KG1 (cell line): ENCODE measurements at regions not wholly inside any gene's neighbourhood (a gene's known extent, or its start where the extent isn't known, plus 50 kb on each side); places are given as distances from the start of the nearest gene placed in this dataset.

ENCODE experiments used
- DNase-seq: peaks from one replicate; lab custom pipeline; 2025; lab: John Stamatoyannopoulos, UW

DNA sequence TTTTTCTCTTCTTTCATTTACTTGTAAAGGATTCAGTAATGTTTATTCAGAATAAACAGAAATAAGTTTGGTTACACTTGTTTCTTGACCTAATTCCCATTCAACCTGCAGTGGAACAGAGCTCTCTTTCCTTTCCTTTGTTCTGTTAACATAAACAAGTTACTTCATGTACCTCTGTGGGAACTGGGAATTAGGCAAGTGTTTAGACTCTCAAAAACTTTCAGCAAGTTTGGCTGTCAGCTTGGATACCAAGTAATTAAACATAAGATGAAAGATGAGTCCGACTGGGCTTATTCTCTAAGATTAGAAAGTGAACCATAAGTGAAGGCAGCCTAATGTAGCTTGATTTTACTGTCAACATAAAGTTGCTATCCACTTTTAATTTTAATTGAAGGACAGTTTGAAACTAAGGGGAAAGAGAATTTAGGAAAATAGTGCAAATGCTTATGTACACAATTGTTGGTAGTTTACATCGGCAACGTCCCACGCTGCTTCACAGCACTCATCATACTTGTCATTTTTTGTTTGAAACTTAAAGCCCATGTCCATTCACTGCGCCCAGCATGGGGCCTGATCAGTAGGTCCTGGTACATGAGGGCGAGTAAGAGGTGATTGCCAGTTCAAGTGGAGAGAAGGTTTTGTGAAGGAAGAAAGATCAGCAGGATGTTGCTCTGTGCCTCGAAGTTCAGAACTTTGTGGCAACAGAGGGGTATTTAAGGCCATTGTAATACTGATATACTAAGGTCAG lies 113.0 kb downstream of the PLEKHG1 start:
- DNase-seq, result no peak

DNA sequence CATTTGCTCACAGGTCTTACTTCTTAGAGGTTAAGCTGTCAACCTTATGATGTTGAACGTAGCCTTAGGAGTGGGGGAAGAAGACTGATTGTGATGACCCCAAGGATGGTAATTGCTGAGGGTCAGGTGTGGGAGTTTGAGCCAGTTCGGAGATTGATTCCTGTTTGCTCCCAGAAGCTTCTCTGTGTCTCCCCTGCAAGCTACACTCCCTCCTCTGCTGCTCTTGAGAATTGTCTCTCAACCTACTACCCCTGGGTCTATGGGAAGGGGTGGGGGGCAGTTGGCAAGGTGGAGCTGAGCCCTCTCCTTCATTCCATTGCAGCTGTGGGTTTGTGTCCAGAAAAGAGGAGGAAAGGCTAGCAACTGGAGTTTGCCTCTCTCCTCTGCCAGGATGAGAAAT lies 113.8 kb downstream of the PLEKHG1 start:
- no peak for DNase-seq

DNA sequence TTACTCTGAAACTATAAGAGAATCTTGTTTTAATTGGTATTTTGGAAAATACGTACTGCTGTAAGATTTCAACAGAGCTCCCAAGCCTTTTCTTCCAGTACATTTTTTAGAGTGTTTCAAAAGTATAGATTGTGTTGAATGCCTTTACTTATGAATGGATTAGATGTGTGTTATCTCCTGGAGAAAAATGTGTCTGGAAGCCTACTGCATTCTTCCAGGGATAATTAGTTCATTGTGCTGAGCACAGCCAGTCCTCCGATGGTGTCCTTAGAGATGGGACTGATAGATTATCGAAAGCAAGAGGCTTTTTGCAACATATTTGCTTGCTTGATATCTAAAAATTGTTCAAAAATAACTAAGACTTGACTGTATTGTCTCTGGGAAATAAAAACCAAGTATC lies 114.2 kb downstream of the PLEKHG1 start:
- no peak for DNase-seq

DNA sequence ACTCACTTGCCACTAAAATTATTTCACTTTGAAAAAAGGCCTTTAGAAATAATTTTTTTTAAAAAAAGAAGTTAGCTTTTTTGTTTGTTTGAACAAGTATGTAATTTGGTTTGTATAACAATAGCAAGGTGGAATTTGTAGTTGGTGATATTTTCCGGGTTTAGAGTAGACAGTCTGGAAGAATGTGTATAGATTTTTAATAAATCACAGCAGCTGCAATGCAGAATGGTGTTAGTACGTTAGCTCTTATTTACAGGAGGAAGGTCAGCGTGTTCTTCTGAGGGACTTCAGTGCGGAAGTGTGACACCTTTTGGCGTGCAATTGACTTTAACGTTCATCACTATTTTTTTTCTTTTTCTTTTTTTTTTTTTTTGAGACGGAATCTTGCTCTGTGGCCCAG lies 115.4 kb downstream of the PLEKHG1 start:
- DNase-seq, result no peak

DNA sequence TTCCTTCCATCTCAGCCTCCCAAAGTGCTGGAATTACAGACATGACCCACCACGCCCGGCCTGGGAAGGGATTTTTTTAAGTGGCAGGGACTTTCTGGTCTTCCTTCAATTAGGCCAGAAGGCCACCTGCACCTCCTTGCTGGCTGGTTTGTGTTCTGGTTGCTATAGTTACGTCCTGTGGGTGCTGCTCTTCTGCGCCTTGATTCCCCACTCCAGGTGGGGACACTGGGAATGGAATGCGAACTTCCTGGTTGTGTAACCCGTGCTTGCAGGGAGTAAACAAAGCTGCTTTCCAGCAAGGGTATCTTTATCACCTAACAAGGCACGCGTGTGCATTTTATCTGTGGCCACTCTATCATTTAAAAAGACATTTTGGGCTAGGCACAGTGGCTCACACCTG lies 117.7 kb downstream of the PLEKHG1 start:
- DNase-seq, result no peak

DNA sequence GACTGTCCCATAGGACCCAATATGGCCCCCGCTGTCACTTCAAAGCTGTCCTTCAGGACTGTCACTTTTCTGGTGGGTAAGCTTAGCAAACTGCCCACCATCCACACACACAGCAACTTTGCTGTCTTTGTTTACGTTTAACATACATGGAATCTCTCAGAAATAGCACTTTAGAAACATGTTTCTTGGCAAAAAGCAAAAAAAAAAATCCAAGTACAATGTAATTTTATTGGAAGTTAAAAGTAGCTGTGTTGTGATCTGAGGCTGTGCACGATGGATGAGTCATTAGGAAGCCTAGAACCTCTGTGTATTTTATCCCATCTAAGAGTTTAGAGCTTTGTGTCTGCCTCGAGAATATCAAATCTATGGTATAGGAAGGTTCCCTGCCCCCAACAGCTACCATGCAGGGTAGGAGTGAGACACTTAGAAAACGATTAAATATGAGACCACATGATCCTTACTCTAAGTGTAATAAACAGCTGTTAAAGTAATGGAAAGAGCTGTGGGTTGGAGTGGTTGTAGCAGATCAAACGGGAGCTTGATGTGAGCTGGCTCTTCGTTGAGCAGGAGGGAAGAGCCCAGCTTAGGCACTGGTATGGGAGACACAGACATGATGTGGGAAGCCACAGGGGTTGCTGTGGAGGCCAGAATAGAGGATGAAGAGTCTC lies 119.5 kb downstream of the PLEKHG1 start:
- DNase-seq, result no peak

DNA sequence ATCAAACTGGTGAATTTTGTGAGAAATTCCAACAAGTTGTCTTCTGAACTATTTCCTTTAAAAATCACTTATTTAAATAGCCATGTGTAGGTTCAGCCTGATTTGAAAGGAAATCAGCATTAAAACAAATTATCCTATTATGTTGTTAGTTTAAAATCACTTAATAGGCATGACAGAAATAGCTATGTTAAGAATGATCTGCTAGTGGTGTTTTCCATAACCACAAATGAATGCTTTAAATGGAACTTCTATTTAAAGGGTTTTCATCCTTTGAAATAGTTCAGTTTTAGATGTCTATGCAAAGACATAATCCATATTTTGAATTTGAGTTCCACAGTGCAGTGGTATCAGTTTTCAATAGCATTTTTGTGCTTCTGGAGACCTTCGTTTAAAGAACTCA lies 120.1 kb downstream of the PLEKHG1 start:
- no peak for DNase-seq

DNA sequence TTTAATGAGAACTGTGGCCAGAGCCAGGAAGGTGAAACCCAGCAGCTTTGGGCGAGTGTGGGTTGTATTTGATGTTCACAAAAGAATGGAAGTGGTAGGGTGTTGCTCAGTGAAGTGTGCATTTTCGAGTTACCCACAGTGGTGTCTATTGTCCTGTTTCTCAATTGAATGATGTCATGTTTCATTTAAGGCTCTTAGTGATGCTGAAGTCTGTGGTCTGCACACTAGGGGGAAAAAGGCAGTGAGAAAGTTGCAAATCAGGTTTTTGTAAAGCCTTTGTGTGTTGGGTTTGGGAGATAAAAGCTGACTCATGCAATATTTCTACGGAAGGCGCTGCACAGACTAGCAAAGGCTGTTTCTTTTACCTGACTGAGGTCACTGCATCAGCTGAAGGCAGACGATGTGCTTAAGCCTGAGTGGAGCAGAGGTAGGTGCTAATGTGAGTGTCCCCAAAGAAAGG lies 121.1 kb downstream of the PLEKHG1 start:
- DNase-seq, result no peak

DNA sequence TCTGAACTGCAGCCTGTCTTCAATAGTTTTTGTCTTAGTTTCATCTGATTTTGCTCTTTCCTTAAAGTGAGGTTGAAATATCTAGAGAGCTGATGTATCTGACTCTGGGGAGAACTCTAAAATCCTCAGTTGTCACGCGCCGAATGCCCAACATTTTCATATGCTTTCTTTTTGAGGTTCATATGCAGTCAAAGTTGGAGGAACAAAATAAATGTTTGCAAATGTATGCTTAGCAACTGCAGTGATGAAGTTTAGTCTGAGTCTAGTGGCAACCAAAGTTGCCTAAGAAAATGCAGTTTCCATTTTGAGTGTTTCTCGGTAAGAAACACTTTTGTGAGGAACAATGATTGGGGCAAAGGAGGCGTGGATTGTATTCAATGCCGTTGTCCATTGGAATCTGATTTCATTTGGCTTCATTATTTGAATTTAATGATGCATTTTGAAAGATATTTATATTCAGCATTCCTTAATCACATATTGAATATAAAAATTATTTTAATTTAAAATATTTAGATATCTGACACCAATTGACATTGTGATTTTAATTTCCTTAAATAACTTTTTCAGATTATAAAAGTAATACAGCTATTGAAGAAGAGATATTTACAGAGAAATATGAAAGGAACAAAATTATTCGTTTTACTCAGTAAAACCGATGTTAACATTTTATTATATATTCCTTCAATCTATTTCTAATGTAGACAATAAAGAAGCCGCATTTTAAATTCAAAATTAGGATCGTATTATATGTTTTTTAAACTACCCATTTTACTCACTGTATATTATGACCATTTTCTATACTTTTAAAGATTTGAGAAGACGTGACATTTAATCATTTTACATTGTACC lies 122.0 kb downstream of the PLEKHG1 start:
- no peak for DNase-seq

DNA sequence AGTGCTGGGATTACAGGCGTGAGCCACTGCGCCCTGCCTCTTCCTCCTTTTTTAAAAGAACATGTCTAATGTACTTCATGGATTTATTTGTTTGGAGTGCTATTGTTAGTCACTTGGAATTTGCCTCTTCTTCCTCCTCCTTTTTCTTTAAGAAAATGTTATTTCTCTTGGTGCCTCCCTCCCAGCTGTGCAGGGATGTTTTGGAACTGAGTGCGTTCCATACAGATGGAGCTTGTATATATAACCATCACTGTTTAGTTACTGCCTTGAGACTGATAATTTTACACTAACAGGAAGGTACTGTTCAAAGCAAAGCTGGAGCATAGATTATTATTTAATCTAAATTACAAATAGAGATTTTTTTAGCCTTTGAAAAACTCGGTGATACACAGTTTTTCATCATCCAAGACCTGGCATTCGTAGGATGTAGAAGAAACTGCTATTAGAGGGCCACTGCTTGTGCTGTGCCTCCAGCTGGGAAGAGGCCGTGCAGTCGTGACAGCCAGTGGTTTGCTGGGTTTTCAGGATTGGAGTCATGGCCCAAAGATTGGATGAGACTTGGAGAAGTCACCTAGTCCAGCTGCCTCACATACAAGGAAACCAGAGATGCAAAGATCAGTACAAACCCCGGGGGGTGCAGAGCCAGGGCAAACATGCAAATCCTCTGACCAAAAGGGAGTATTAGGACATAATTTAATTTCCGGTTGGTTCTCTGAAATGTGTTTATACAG lies 123.1 kb downstream of the PLEKHG1 start:
- no peak for DNase-seq

DNA sequence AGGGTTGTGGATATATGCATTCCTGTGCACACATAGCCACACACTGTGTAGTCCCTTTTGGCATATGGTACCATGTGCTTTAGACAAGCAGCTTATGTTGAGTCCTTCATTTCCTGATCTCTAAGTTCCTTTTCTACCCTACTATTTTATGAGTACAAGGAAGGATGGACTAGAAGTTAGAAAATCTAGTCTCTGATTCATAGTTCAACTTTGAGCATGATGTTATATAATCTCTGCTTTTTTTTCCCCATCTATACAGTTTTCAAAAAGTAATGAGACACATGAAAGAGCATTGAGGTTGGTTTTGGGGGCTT lies 123.6 kb downstream of the PLEKHG1 start:
- no peak for DNase-seq

DNA sequence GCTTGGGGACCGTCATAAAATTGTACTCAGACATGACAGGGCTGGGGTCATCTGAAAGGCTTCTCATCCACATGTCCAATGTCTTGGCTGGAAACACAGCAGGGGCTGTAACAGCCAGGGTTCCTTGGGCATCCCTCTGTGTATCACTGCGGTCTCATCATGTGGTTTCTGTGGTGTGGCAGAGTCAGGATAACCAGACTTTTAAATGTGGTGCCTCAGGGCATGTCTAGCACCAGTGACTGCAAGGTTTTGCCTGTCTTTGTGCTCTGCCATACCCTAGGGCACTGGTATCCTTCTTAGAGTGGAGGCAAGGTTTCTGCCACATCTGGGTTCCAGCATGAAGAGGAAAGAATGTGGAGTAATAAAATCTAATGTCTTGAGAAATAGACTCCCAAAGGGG lies 124.2 kb downstream of the PLEKHG1 start:
- DNase-seq, result no peak

DNA sequence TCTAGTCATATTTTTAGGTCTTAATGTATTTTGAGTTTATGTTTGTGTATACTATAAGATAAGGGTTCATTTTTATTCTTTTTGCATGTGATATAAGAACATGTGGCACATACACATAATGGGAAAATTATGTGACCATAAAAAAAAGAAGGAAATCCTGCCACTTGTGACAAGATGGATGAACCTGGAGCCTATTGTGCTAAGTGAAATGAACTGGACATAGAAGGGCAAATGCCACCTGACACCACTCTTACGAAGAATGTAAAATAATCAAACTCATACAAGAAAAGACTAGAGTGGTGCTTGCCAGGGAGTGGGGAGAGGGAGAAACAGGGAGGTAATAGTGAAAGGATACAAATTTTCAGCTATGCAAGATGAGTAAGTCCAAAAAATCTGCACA lies 126.1 kb downstream of the PLEKHG1 start:
- no peak for DNase-seq

DNA sequence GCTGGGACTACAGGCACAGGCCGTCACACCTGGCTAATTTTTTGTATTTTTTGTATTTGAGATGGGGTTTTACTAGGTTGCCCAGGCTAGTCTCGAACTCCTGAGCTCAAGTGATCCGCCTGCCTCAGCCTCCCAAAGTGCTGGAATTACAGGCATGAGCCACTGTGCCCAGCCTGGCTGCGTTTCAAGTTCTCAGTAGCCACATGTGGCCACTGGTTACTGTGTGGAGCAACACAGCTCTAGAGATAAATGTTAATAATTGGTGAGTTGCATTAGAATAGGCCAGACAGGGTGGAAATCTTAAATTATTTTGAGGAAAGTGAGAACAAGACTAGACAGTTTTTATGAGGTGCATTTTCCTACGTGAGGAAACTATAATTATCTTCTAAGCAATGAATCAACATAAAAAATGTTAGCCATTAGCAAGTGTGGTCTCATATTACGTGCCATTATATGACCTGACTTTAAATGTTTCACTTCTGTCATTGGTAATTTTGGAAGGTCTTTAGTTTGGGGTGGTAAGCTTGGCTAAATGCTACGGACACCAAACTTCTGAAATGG lies 129.6 kb downstream of the PLEKHG1 start:
- DNase-seq, result no peak

DNA sequence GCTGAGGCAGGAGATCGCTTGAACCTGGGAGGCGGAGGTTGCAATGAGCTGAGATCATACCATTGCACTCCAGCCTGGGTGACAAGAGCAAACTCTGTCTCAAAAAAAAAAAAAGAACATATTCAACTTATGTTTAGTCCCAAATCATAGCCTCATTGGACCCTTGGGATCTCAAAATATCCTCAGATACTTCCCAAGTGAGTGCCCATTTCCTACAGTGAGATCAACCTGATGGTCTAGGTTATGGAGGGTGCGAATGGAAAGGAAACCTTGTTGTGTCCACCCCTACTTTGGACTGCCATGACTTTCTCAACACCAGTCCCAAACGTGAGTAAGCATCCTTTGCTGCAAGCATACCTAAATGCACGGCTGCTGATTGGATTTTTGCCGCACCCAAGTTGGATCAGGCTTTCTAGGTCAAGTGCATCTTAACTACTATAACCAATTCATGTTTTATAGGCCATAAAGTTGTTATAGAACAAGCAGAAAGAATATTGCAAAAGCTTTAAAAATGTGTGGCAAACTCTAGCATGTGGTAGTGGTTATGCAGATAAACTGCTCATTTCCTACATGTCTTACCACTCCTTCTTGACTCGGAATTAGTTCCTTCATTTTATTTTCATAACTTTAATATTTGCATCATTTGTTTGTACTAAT lies 131.2 kb downstream of the PLEKHG1 start:
- no peak for DNase-seq

DNA sequence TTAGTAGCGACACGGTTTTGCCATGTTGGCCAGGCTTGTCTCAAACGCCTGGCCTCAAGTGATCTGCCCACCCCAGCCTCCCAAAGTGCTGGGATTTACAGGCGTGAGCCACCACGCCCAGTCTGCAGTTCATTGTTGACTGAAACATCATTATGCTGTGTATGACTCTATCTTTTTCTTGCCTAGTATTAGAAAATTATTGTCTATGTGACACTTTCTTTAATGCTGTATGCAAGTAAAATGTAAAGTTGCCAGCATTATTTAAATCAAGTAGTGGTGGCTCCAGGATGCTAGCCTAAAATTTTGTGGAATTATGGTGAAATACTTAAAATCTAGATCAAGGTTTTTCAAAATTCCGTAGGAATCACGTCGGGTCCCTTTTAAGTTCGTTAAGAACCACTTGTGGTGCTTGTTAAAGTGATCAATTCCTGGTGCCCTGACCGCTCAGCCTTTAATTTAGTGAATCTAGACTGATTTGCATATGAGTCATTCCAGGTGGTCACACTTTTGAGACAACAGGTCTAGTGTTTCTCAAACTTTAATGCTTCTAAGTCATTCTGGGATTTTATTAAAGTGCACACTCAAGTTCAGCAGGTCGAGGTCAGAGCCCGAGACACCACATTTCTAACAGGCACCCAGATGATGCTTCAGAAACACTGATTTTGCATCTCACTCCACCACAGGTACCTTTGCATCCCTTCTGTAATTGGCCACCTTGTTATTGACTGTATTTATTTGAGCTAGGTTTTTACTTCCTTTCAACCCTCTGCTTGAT lies 132.6 kb upstream of the MTHFD1L start:
- DNase-seq, result no peak

DNA sequence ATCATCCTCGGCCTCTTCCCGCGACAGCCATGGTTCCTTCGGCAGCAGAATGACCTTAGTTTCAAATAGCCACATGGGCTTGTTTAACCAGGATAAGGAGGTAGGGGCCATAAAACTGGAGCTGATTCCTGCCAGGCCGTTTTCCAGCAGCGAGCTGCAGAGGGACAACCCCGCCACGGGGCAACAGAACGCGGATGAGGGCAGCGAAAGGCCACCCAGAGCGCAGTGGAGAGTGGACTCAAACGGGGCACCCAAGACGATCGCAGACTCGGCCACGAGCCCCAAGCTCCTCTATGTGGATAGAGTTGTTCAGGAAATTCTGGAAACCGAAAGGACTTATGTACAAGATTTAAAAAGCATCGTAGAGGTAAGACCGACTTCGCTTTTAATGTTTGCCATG lies 131.8 kb upstream of the MTHFD1L start:
- no peak for DNase-seq

DNA sequence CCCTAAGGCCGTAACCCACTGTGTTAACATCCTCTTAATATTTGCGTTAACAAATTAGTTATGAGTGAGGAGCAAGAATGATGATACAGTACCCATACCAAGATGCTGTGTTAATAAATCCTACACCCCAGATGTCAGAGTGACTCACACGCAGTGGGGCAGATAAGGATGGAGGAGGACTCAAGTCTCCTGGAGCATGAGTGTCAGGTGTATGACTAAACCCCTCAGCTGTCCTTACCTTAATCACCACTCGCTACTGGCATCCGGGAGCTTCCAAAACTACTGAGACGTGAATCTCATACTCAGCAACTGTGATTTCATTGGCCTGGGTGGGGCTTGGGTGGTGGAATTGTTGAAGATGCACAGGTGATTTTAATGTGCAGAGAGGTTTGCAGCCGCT lies 131.3 kb upstream of the MTHFD1L start:
- no peak for DNase-seq

DNA sequence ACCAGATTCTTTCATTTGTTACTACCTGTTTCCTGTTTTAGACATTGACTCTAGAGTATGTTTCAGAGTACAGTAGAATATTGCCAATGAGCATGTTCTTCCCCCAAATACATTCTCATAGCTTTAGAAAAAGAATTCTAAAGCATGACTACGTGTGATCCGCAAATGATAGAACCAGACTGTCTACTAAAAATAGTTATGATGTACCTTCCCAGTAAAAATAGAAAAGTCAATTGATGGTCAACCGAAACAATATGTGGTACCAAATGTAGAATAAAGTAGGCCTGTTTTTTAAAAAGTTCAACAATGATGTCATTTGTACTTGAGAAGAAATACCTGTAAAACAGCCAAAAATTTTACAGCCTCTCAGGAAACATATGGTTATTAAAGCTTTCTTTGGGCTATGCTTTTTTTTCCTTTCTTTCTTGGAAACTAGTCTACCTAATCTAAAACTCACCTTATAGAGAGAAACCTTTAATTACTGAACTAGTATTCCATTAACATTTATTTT lies 130.1 kb upstream of the MTHFD1L start:
- DNase-seq, result no peak

DNA sequence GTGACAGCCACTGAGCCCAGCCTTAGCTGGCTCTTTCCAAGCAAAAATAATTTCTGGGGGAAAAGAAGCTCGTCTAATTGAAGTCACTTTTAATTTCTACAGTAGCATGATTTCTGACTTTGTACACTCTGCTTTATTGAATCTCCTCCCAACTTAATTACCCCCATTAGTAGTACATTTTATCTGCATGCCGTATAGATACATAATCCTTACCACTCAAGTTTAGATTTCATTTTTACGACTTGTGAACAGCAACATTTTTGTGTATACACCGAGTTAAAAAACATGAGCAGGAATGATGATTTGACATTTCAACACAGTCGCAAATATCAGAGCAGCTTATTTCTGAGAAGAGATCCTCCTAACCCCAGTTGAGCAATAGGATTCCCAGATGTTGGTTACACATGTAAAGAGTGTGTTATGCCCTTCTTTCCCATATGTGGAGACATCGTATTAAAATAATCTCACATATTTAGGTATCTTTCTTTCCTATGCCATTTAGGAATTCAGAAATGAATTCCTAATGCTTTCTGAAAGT lies 127.3 kb upstream of the MTHFD1L start:
- DNase-seq, result no peak
